K562 (cell line): ENCODE measurements at regions not wholly inside any gene's neighbourhood (a gene's known extent, or its start where the extent isn't known, plus 50 kb on each side); places are given as distances from the start of the nearest gene placed in this dataset.

ENCODE experiments used
- AFF1 ChIP-seq, 2 experiments: fragments of 450-650 bp; IDR thresholded peaks; 2 replicates each; pipeline ENCODE4 v1.6.1; 2018; ENCODE audit warnings: mild to moderate bottlenecking in 2 of 2, low read depth in 1 of 2; ENCODE audit not compliant: partially characterized antibody in 2 of 2
- HDGF ChIP-seq: fragments of 450-650 bp; IDR thresholded peaks from 2 replicates; pipeline ENCODE4 v1.6.1; 2016
- JUNB ChIP-seq: fragments of 450-650 bp; formaldehyde crosslinking; conservative IDR thresholded peaks from 2 replicates; pipeline ENCODE4 v1.4.0; 2020; ENCODE audit warnings: mild to moderate bottlenecking
- MYNN ChIP-seq, 2 experiments: sonication (generic); formaldehyde crosslinking in 1 of 2; IDR thresholded peaks; 2 replicates each; pipeline versions ENCODE4 v1.5.0 to v1.6.1; 2016 to 2020; ENCODE audit warnings: antibody characterized with exemption in 1 of 2, missing genetic modification reagents in 1 of 2
- PCBP2 ChIP-seq: fragments of 200-400 bp; formaldehyde crosslinking; IDR thresholded peaks from 2 replicates; pipeline ENCODE4 v1.6.1; 2018; ENCODE audit warnings: low read length, low read depth, mild to moderate bottlenecking, moderate library complexity; ENCODE audit not compliant: poor library complexity, severe bottlenecking
- PTBP1 ChIP-seq: fragments of 200-400 bp; formaldehyde crosslinking; IDR thresholded peaks from 2 replicates; pipeline ENCODE4 v1.6.1; 2017; ENCODE audit warnings: low read depth, low read length
- RFX1 ChIP-seq: fragments of 450-650 bp; IDR thresholded peaks from 2 replicates; pipeline ENCODE4 v1.6.1; 2016; ENCODE audit warnings: mild to moderate bottlenecking, moderate library complexity
- SMARCE1 ChIP-seq: fragments of 450-650 bp; IDR thresholded peaks from 2 replicates; pipeline ENCODE4 v1.7.1; 2016; ENCODE audit warnings: mild to moderate bottlenecking
- SRSF1 ChIP-seq: fragments of 200-400 bp; formaldehyde crosslinking; IDR thresholded peaks from 2 replicates; pipeline ENCODE4 v1.6.1; 2017; ENCODE audit warnings: mild to moderate bottlenecking, low read depth, low read length, moderate library complexity
- ZC3H4 ChIP-seq: sonication (generic); formaldehyde crosslinking; IDR thresholded peaks from 2 replicates; pipeline ENCODE4 v1.9.0; 2021; ENCODE audit warnings: missing genetic modification reagents, borderline replicate concordance
- ZNF121 ChIP-seq: sonication (generic); formaldehyde crosslinking; conservative IDR thresholded peaks from 2 replicates; pipeline ENCODE4 v1.8.0; 2022; ENCODE audit warnings: missing genetic modification reagents
- ZNF197 ChIP-seq: fragments of 200-800 bp; sonication (Bioruptor generic); IDR thresholded peaks from 2 replicates; pipeline ENCODE4 v1.6.1; 2016; ENCODE audit warnings: low read depth, missing genetic modification characterization, missing compliant biosample characterization
- ZNF232 ChIP-seq: sonication (generic); formaldehyde crosslinking; IDR thresholded peaks from 2 replicates; pipeline ENCODE4 v1.8.0; 2022; ENCODE audit warnings: mild to moderate bottlenecking, missing genetic modification reagents
- ZNF263 ChIP-seq: sonication (generic); formaldehyde crosslinking; IDR thresholded peaks from 2 replicates; pipeline ENCODE4 v1.8.0; 2022; ENCODE audit warnings: mild to moderate bottlenecking, missing genetic modification reagents, borderline replicate concordance
- ZNF408 ChIP-seq: fragments of 250-450 bp; sonication (Bioruptor Pico); IDR thresholded peaks from 2 replicates; pipeline ENCODE4 v1.4.0; 2020; ENCODE audit warnings: low read depth, mild to moderate bottlenecking, moderate library complexity
- ZNF551 ChIP-seq: fragments of 250-450 bp; sonication (Bioruptor Pico); IDR thresholded peaks from 2 replicates; pipeline ENCODE4 v1.5.0; 2021; ENCODE audit warnings: mild to moderate bottlenecking, moderate library complexity
- ZNF57 ChIP-seq: fragments of 450-650 bp; formaldehyde crosslinking; IDR thresholded peaks from 2 replicates; pipeline ENCODE4 v1.4.0; 2020; ENCODE audit warnings: mild to moderate bottlenecking, moderate library complexity
- ZNF696 ChIP-seq: fragments of 250-450 bp; sonication (Bioruptor Pico); conservative IDR thresholded peaks from 2 replicates; pipeline ENCODE4 v1.4.0; 2020; ENCODE audit warnings: mild to moderate bottlenecking, moderate library complexity
- ZNF707 ChIP-seq: fragments of 250-450 bp; sonication (Bioruptor Pico); conservative IDR thresholded peaks from 2 replicates; pipeline ENCODE4 v1.8.0; 2022; ENCODE audit warnings: inconsistent platforms, mild to moderate bottlenecking, moderate library complexity
- ZNF780A ChIP-seq: fragments of 250-450 bp; sonication (Bioruptor Pico); IDR thresholded peaks from 2 replicates; pipeline ENCODE4 v1.5.0; 2021; ENCODE audit warnings: mild to moderate bottlenecking
- TF ChIP-seq, protein P1 (sequence below), 3 experiments: fragments of 200-800 bp in 1 of 3; fragments of 250-450 bp in 1 of 3; fragments of 450-650 bp in 1 of 3; sonication (Bioruptor Pico) in 1 of 3; sonication (Bioruptor generic) in 1 of 3; formaldehyde crosslinking in 1 of 3; IDR thresholded peaks; 2 replicates each; pipeline versions ENCODE4 v1.6.1 to v1.8.0; 2016 to 2022; ENCODE audit warnings: mild to moderate bottlenecking in 2 of 3, missing genetic modification characterization in 2 of 3, missing compliant biosample characterization in 1 of 3, moderate library complexity in 1 of 3

DNA sequence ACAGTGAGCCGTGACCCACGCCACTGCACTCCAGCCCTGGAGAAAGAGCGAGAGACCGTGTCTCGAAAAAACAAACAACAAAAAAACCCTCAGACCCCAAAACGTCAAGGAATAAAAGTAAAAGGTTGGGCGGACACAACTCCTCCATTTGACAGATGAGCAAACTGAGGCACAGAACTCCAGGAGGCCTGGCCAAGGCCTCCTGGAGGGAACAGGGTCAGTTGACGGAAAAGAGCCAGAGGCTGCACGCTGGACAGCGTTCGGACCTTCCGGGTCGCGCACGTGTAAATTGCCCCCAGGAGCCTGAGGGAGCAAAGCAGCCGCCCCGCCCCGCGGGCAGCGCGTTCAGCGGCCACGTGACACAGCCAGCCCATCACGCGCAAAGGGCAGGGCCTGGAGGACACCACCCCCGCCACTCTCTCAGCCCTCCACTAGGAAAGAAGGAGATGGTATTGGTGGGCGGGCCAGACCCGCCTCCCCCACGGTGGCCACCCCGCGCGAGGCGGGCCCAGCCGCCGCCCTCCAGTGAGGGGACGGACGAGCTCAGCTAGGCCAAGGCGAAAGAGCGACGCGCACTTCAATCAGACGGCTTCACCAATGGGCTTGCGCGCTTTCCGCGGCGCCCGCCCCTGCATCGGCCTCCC is 81.5 kb downstream of the PTPDC1 start (continued):
- TF ChIP-seq, protein P1, sequence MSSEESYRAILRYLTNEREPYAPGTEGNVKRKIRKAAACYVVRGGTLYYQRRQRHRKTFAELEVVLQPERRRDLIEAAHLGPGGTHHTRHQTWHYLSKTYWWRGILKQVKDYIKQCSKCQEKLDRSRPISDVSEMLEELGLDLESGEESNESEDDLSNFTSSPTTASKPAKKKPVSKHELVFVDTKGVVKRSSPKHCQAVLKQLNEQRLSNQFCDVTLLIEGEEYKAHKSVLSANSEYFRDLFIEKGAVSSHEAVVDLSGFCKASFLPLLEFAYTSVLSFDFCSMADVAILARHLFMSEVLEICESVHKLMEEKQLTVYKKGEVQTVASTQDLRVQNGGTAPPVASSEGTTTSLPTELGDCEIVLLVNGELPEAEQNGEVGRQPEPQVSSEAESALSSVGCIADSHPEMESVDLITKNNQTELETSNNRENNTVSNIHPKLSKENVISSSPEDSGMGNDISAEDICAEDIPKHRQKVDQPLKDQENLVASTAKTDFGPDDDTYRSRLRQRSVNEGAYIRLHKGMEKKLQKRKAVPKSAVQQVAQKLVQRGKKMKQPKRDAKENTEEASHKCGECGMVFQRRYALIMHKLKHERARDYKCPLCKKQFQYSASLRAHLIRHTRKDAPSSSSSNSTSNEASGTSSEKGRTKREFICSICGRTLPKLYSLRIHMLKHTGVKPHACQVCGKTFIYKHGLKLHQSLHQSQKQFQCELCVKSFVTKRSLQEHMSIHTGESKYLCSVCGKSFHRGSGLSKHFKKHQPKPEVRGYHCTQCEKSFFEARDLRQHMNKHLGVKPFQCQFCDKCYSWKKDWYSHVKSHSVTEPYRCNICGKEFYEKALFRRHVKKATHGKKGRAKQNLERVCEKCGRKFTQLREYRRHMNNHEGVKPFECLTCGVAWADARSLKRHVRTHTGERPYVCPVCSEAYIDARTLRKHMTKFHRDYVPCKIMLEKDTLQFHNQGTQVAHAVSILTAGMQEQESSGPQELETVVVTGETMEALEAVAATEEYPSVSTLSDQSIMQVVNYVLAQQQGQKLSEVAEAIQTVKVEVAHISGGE (CRISPR knock-in tag; IDR thresholded peaks at IDR 0.05): peak in 1 of 3 experiments; percentile 26; a peak in 1 of 6 replicates
- TF ChIP-seq ZNF197 (no peak), PTBP1 (no peak; the same call in 1 of the 2 replicates), AFF1 (IDR thresholded peaks at IDR 0.05; ENCODE audit: low read depth in 1 of 2, partially characterized antibody in 2 of 2) (peak in 1 of 2 experiments; percentile 87), RFX1 (no peak), ZNF780A (CRISPR knock-in tag) (0 out of 2 replicates have a peak, but pooled peaks have one; percentile 65), ZNF263 (CRISPR knock-in tag) (no peak), PCBP2 (no peak), ZNF696 (CRISPR knock-in tag) (no peak), SMARCE1 (peak; percentile 37; the same call in 1 of the 2 replicates), ZC3H4 (CRISPR knock-in tag) (no peak), ZNF121 (no peak), ZNF232 (CRISPR knock-in tag) (no peak), ZNF408 (CRISPR knock-in tag) (no peak), HDGF (peak; percentile 97), JUNB (CRISPR knock-in tag) (no peak), ZNF551 (CRISPR knock-in tag) (no peak), SRSF1 (no peak), MYNN (IDR thresholded peaks at IDR 0.05) (no peak), MYNN (CRISPR knock-in tag; IDR thresholded peaks at IDR 0.05) (no peak), ZNF707 (CRISPR knock-in tag) (no peak), ZNF57 (CRISPR knock-in tag) (no peak)
